ENCODE measurements at regions not wholly inside any gene's neighbourhood (a gene's known extent, or its start where the extent isn't known, plus 50 kb on each side); places are given as distances from the start of the nearest gene placed in this dataset.

- TF ChIP-seq REST (IDR thresholded peaks at IDR 0.05; ENCODE audit: unreplicated experiment) (peak; percentile 99), CTCF (conservative IDR thresholded peaks at IDR 0.05; ENCODE audit: low read depth in 2 of 2) (no peak; a peak in 1 of 4 replicates), EZH2 (IDR thresholded peaks at IDR 0.05; ENCODE audit: low read depth, unreplicated experiment) (no peak), JUNB (IDR thresholded peaks at IDR 0.05; ENCODE audit: unreplicated experiment) (no peak), EZH2phosphoT487 (IDR thresholded peaks at IDR 0.05; ENCODE audit: unreplicated experiment) (no peak), POLR2AphosphoS5 (IDR thresholded peaks at IDR 0.05; ENCODE audit: low read depth) (no peak), ZNF331 (CRISPR knock-in tag; IDR thresholded peaks at IDR 0.05; ENCODE audit: low read depth) (no peak), ZNF114 (CRISPR knock-in tag; IDR thresholded peaks at IDR 0.05) (no peak), CREB1 (CRISPR knock-in tag; IDR thresholded peaks at IDR 0.05; ENCODE audit: low read depth) (no peak), NANOG (IDR thresholded peaks at IDR 0.05; ENCODE audit: borderline replicate concordance) (no peak)
- TF ChIP-seq, protein P1, sequence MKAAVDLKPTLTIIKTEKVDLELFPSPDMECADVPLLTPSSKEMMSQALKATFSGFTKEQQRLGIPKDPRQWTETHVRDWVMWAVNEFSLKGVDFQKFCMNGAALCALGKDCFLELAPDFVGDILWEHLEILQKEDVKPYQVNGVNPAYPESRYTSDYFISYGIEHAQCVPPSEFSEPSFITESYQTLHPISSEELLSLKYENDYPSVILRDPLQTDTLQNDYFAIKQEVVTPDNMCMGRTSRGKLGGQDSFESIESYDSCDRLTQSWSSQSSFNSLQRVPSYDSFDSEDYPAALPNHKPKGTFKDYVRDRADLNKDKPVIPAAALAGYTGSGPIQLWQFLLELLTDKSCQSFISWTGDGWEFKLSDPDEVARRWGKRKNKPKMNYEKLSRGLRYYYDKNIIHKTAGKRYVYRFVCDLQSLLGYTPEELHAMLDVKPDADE (IDR thresholded peaks at IDR 0.05): no peak
- TF ChIP-seq, protein P2, sequence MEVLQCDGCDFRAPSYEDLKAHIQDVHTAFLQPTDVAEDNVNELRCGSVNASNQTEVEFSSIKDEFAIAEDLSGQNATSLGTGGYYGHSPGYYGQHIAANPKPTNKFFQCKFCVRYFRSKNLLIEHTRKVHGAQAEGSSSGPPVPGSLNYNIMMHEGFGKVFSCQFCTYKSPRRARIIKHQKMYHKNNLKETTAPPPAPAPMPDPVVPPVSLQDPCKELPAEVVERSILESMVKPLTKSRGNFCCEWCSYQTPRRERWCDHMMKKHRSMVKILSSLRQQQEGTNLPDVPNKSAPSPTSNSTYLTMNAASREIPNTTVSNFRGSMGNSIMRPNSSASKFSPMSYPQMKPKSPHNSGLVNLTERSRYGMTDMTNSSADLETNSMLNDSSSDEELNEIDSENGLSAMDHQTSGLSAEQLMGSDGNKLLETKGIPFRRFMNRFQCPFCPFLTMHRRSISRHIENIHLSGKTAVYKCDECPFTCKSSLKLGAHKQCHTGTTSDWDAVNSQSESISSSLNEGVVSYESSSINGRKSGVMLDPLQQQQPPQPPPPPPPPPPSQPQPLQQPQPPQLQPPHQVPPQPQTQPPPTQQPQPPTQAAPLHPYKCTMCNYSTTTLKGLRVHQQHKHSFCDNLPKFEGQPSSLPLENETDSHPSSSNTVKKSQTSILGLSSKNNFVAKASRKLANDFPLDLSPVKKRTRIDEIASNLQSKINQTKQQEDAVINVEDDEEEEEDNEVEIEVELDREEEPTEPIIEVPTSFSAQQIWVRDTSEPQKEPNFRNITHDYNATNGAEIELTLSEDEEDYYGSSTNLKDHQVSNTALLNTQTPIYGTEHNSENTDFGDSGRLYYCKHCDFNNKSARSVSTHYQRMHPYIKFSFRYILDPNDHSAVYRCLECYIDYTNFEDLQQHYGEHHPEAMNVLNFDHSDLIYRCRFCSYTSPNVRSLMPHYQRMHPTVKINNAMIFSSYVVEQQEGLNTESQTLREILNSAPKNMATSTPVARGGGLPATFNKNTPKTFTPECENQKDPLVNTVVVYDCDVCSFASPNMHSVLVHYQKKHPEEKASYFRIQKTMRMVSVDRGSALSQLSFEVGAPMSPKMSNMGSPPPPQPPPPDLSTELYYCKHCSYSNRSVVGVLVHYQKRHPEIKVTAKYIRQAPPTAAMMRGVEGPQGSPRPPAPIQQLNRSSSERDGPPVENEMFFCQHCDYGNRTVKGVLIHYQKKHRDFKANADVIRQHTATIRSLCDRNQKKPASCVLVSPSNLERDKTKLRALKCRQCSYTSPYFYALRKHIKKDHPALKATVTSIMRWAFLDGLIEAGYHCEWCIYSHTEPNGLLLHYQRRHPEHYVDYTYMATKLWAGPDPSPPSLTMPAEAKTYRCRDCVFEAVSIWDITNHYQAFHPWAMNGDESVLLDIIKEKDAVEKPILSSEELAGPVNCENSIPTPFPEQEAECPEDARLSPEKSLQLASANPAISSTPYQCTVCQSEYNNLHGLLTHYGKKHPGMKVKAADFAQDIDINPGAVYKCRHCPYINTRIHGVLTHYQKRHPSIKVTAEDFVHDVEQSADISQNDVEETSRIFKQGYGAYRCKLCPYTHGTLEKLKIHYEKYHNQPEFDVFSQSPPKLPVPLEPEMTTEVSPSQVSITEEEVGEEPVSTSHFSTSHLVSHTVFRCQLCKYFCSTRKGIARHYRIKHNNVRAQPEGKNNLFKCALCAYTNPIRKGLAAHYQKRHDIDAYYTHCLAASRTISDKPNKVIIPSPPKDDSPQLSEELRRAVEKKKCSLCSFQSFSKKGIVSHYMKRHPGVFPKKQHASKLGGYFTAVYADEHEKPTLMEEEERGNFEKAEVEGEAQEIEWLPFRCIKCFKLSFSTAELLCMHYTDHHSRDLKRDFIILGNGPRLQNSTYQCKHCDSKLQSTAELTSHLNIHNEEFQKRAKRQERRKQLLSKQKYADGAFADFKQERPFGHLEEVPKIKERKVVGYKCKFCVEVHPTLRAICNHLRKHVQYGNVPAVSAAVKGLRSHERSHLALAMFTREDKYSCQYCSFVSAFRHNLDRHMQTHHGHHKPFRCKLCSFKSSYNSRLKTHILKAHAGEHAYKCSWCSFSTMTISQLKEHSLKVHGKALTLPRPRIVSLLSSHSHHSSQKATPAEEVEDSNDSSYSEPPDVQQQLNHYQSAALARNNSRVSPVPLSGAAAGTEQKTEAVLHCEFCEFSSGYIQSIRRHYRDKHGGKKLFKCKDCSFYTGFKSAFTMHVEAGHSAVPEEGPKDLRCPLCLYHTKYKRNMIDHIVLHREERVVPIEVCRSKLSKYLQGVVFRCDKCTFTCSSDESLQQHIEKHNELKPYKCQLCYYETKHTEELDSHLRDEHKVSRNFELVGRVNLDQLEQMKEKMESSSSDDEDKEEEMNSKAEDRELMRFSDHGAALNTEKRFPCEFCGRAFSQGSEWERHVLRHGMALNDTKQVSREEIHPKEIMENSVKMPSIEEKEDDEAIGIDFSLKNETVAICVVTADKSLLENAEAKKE (CRISPR knock-in tag; IDR thresholded peaks at IDR 0.05): no peak; the same call in 1 of the 2 replicates
Observed at GRCh38 chr6:88538130-88538706, 372.1 kb upstream of the CNR1 start.
